Stromal cell of bone marrow (primary cell): ENCODE measurements at regions not wholly inside any gene's neighbourhood (a gene's known extent, or its start where the extent isn't known, plus 50 kb on each side); places are given as distances from the start of the nearest gene placed in this dataset.

ENCODE experiments used
- DNase-seq: peaks from one replicate; pipeline ENCODE4 v3.0.0-alpha.2; 2012; ENCODE audit warnings: low read depth

DNA sequence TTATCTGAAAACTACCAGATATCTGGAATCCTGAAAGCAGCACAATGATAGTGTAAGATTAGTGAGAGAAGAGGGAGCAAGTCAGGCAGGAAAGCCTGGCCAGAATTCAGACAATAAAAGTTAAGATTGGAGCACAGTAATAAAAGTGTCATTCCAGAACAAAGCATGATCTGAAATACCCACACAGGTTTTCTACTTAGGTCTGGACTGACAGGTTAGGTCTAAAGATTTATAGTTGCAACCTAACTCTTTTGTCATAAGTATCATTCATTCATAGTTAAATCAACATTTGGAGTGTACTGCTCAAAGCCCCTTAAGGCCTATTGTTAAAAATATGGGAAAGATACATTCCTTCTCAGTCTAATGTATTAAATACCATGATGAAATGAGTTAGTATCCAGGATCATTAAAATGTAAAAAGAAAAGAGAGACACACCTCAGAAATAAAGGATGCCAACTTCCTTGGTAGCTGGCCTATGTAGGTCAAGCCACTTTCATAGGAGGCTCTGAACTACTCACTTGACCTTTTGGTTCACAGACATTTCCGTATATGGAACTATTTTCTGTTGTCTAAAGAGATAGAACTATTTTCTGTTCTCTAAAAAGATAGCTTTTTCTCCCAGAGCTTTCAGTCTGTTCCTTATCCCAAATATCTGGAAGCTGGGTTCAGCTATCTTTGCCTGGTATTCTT, 105.2 kb downstream of the FAS start:
- no peak for DNase-seq

DNA sequence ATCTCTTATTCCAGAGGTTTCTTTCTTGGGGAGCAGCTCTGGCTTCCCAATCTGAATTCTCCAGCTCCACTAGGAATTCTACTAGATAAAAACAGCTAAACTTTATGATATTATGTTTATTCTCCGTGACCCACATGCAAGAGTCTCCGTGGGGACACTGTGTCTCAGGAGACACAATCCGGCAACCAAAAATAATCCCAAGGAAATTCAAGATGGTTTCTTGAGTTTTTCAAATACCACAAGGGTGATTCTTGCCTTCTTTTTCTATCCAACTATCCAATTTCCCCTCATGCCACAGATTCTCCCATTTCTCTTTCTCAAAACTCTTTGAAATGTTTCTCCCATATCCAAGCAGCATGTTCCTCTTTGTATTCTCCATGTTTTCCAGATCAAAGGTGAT, 103.1 kb downstream of the FAS start:
- DNase-seq: no peak

DNA sequence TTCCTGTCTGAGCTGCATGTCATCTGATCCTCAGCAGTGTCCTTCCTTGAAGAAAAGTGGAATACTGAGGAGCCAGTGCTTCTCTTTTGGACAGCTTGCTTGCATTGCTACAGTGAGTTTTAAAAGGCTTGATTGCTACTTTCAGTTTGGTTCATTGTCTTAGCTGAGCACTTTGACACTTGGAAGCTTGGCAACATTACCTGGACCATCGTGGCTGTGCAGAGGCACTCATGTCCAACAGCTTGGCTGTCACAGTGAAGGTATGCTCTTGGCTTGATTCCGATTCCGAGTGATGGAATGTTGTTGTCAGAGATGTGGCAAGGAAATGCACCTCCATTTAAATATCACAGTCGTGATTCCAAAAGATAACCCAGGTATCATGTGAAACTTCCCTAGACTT, 102.4 kb downstream of the FAS start:
- DNase-seq: no peak

DNA sequence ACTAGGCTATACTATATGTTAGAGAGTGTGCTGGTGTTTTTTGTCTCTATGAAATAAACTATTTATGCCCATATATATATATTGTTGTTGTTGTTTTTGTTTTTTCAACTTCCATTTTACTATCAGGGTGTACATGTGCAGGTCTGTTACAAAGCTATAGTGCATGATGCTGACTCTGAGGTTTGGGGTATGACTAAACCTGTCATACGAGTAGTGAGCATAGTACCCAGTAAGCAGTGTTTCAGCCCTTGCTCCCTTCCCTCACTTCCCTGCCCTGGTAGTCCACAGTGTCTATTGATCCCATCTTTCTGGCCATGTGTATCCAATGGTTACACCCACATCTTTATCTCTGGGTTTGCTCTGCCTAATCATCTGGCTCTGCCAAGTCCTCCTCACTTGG, 101.8 kb downstream of the FAS start:
- DNase-seq: no peak

DNA sequence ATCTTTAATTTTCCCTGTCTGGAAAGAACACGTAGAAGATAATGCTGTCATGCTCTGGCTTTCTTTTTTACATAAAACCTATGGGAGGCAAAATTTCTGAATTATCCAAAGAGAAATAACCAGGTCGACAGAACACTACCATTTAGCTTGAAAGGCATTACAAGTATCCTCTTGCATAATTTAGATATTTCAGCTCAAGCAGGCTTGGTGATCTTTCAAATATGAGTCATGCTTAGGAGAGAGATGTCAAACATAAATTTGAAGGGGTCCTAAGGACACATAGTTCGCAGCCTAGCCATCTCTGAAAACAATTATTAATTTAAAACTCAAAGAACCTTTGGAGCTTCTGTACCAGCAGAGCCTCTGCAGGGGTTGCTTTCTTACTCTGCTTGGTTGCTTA, 100.9 kb downstream of the FAS start:
- no peak for DNase-seq

DNA sequence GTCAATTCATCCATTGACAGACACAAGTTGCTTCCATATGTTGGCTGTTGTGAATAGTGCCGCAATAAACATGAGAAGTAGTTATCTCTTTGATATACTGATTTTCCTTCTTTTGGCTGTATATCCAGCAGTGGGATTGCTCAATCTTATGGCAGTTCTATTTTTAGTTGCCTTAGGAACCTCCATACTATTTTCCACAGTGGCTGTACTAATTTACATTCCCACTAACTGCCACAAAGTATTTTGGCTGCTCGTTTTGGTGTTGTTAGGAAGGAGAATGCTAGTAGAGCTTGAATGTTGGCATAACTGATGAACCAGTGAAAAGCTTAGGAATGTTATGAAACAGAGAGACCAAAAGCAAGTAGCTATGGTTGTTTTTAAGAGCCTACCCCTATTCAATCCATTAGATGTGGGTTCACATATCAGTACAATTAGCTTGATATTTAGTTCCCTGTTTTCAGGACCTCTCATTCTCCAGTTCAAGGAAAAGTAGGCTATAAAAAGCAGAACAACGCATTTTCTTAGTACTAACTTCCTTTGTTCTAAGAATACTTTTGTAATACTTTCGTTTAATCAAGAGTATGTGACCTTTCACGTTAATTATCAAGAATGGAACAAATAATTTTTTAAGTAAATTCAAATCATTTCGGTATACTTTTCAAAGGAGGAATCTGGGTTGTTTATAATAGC, 100.3 kb downstream of the FAS start:
- no peak for DNase-seq

DNA sequence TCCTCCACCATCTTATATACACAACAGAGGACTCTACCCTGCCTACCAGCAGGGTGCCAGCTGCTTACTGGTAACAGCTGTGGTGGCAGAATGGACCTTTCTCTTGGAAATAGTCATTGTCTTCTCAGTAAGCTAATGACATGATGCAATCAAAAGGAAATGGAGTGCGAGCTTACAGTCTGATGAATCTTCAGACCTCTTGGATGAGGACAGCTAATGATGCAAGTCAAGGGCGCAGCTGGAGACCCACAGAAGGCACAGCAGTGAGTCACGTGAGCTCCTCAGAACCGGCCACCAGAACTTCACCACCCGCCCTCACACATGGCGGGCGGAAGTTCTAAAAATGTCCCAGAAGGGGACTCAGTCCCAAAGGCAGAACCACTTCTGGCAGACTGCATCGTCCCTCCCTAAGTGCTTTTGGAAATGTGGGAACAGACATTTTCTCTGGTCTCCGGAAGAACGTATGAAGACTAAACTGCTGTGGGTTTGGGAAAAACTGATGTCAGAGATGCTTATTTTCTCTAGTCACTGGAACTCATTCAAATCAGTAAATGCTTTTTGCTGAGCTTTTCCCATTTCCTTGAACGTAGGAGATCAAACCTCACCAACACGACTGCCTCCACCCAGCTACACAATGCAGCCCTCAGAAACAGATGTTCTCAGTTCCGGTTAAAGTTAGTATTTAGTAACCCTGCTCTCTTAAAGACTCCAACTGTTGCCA, 96.4 kb downstream of the FAS start:
- DNase-seq: peak; percentile 89

DNA sequence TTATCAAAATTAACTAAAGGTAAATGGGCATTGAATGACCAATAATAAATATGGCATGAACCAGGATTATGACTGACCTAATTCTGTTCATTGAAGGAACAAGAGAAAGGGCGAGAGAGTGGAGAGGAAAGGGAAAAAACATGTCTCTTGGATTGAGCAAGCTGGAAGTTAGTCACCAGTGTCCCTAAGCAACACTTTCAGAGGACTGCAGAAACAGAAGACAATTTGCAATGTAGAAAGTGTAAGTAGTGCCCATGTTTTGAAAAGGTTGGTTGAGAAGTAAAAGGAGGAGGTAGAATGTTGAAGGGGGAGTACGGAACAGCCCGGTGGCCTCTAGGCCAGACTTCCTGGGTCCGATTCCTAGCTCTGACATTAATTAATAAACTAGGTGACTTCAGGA, 94.6 kb downstream of the FAS start:
- DNase-seq: no peak

DNA sequence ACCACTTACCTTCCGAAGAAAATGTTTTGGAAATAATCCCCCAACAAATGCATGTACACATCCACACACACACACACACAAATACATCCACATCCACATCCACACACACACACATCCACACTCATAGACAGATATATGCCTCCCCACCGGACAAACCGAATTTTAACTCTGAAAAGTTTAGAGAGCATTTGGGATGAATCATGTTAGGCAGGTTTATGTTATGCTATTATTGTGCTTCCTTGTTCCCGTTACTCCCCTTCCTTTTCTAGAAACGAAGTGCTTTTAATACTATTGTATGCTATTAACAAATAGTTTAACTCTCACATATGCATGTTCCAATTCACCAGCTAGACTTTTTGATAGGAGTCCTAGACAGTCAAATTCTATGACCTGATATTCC, 91.5 kb downstream of the FAS start:
- DNase-seq: no peak

DNA sequence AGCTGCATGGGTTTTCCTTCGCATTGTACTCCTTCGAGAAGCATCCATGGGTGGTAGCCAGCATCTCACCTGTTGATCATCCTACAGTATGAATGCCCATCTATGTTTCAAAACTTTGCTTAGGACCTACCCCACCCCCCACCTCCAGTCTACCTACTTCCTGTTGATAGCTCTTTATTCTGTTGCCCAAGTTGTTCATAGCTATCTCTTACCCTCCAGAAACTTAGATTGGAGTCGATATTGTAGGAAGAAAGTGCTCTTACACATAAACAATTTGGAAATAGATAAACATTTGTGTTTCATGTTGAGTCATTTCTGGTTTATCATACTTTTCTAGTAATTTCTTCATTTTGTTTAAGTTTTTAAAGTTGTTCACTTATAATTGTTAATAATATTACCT, 90.1 kb downstream of the FAS start:
- DNase-seq: no peak

DNA sequence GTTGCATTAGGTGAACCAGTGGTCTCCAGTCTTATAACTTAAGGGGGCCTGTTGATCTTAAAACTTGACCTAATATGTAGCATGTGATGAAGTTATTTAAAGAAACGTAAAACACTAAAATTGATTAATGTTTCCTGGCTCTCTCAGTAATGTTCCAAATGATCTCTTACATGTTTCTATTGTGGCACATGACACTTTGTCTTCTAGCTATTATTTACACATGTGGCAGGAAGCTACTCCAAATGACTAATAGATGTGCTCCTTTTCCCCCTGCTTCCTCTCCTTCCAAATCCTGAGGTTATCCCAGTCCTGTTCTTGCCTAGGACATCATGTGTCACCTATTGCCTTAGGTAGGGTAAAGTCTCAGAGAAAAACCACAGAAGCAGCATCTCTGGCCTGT, 89.4 kb downstream of the FAS start:
- DNase-seq: no peak

DNA sequence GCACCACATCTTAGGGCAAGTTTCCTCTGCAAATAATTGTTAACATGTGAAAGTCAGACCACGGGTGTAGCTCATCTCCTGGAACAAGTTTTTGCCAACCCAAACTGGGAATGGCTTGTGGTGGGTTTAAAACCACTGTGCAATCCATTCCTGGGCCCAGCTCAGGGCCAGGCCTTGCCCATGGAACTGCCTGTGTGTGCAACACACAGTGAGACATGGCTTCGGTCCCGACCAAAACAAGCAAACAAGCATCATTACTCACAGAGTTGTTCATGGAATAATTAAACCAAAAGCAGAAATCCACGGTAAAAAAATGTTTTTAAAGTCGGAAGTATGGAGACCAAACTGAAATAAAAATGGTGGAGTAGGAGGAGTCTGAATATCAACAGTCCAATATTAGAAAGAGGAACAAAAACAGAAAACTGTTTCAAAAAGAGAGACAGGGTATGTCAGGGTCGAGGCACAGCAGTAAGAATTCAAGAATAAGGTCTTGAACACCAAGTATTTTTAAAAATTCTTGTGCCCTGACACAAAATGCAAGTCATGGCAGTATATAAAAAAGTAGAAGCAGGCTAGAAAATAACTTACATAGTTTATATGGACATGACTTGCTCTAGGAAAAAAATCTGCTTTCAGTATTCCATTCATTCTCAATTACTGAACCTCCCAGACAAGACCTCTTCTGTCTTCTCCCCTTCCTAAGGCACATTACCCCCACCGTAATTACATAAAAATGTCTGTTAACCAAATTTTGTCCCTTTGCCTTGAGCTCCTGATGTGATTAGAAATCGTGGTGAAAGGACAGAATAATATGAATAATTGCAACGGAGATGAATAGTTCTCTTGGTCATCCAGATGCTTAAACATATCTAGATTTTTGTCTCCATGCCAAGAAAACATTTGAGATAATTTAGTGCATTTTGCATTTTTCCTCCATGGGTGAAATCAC, 88.4 kb downstream of the FAS start:
- DNase-seq: no peak

DNA sequence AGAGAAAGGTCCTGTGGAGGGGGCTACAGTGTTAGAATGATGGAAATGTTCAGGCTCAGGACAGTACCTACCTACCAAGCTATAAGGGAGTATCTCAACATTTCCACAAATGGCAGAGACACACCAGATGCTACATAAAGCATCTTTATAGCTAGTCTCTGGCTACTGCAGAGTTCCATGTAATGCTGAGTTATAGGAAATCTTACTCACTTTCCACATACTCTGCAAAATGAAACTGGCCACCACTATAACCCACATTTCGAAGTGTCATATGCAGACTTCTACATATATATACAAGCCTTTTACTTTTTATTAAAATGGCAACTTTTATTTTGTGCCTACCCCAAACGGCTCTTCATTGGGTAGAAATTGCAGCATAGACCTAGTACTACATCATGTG, 85.5 kb downstream of the FAS start:
- DNase-seq: no peak

DNA sequence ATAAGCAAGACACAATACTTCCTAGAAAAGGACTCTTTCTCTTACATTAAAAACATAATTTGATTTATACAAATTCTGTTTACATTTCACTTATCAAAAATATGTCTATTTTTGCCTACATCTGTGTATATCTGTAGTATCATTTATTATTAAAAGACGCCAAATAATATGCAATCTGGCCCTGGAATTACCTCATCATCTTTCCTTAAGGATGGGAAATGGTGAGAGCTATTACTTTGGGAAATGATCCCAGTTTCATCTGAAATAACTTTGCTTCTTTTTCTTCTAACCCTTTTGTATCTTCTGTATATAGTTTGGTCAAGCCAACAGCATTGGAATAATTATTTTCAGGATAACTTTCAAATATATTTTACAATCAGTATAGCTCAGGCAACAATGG, 85.0 kb downstream of the FAS start:
- no peak for DNase-seq

DNA sequence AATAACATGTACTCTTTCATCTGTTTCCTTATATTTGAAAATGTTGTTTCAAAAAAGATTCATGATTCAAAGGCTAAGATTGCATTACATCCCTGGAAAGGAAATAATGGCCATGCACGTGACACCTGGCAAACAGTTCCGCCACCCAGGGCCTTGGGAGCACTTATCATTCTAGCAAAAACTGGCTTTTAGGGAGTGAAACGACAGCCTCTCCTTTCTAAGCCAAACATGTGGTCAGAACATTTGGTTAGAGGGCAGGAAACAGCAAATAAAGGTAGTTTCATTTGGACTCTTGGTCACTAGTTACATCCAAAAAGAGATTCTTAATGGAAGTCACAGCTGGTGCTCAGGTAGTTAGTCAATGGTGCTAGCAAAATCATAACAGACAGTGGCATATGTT, 83.5 kb downstream of the FAS start:
- DNase-seq: no peak

DNA sequence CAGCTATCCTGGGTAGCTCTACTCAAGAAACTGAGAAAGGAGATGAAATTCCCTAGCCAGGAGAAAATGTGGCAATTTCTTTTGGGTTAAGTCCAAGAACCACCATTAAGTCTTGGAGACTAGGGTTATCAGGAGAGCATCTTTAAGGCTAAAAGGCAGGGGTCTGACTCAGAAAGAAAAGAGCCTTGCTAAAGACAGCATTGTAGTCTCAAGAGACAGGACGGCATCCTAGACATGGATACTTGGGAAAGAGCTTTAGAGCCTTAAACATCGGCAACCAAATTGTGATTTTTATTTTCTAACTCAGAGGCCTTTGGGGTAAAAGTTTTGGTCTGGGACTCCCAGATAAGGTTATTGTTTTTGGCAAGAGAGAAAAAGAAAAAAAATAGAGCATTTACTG, 83.1 kb downstream of the FAS start:
- no peak for DNase-seq

DNA sequence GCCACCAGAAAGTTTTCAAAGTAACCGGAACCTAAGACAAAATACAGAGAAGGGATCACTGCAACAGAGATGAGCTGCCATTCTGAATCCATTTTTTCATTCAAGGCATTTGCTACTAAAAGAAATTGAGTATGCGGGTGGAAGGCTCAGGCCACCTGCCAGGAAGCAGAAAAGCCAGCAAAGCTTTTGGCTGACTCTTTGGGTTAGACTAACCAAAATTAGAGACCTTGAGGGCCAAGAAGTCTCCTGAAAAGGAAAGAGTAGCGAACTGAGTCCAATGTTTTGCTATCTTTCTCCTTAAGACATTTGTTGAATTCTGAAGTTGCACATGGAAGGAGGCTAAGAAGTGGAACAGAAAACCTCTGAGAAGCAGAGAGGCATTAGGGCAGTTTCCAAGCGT, 79.0 kb downstream of the FAS start:
- DNase-seq: no peak
